Amygdala (tissue), 56 donors: ENCODE measurements at regions not wholly inside any gene's neighbourhood (a gene's known extent, or its start where the extent isn't known, plus 50 kb on each side); places are given as distances from the start of the nearest gene placed in this dataset.

ENCODE experiments used
- DNase-seq, 56 donors: peaks; one replicate each; lab custom pipeline; 2025; lab: John Stamatoyannopoulos, UW

GRCh38 chr11:91786097-91786496 is 438.5 kb upstream of the FAT3 start:
- no peak for DNase-seq

GRCh38 chr11:91783173-91783572 is 441.4 kb upstream of the FAT3 start:
- DNase-seq = no peak

DNA sequence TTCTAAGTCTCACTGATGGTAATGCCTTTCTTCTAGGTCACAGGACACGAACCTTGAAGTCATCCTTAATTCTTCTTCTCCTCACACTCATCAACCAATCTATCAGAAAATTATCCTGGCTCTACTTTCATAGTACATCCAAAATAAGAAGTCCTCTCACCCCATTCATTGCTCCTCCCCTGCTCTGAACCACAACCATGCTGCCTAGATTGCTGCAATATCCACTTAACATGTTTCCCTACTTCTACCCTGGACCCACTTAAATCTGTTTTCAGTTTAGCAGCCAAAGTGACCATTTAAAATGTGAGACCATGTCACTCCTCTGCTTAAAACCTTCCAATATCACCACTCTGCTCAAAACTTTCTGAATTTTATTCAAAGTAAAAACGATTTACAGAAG is 445.9 kb upstream of the FAT3 start:
- no peak for DNase-seq

GRCh38 chr11:91776655-91777054 is 448.0 kb upstream of the FAT3 start:
- peak in 30 of 56 donors; percentile 1 to 69 (median 32) for DNase-seq

GRCh38 chr11:91773090-91773489 is 451.5 kb upstream of the FAT3 start:
- DNase-seq = no peak

- DNase-seq = no peak
Measured at GRCh38 chr11:91771961-91772360, 452.7 kb upstream of the FAT3 start.

GRCh38 chr11:91768783-91769182 is 455.8 kb upstream of the FAT3 start:
- no peak for DNase-seq

DNA sequence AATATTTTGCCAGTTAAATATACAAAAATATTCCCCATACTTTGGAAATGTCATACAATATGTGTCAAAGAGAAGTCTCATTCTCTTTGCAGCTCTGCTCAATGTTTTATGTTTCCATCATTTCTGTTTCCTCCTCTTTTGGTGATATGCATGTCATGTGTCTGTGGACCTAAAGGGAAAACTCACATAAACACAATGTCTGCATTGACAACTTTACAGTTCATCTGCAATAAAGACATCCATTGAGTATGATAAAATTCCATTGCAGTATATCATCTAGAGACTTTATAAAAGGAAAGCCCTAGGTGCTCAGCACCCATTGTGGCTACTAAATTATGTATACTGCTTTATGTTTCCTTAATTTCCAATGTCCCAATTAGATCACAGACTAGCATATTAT is 461.3 kb upstream of the FAT3 start:
- DNase-seq = no peak

- no peak for DNase-seq
Measured at GRCh38 chr11:91761406-91762025, 463.1 kb upstream of the FAT3 start.

- no peak for DNase-seq
Measured at GRCh38 chr11:91756829-91757480, 467.7 kb upstream of the FAT3 start.

DNA sequence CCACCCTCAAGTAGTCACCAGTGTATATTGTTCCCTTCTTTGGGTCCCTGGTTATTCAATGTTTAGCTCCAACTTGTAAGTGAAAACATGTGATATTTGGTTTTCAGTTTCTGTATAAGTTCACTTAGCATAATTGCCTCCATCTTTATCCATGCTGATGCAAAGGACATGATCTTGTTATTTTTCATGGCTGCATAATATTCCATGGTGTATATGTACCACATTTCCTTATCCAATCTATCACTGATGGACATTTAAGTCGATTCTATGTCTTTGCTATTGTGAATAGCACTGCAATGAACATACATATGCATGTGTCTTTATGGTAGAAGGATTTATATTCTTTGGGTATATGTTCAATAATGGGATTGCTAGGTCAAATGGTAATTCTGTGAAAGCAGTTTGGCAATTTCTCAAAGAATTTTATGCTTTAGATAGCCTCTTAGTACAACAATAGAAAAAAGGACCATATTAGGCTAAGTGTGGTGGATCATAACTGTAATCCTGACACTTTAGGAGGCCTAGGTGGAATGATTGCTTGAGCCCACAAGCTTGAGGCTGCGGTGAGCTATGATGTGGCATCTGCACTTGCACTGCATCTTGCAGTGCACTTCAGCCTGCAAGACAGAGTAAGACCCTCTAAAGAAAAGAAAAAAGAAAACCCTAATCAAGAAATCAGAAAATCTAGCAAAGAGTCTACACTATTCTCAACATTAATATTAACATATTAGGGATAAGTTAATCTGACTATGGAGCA is 468.5 kb upstream of the FAT3 start:
- no peak for DNase-seq

- DNase-seq = no peak
Measured at GRCh38 chr11:91755526-91755925, 469.1 kb upstream of the FAT3 start.

DNA sequence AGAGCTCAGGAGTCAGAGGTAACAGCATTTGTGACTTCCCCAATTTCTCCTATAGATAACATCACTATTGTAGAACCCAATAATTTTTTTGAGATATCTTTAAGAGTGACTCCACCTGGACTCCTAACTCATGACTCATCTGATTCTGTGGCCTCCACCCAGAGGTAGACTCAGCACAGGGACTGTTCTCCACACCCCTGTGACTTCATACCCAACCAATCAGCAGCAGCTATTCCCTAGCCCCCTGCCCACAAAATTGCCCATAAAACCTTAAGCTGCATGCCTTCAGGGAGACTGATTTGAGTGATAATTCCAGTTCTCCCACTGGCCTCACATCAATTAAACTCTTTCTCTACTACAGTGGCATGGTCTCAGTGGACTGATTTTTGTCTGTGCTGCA is 475.4 kb upstream of the FAT3 start:
- no peak for DNase-seq

DNA sequence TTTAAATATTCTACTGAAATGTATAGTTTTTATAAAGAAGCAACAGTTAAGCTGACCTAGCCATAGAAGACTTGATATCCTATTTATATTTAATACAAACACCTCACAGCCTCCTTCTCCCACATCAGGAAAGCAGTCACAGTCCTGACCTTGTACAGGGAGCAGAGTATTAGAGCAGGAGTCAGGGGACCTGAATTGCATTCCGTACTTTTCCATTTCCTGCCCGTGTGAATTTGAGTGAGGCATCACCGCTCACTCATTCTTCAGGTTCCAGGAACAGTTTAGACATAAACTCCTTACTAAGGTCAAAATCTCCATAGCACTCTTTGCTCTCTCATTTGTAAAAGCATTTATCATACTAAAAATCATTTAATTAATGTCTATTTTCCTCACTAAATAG is 482.5 kb upstream of the FAT3 start:
- DNase-seq = no peak

DNA sequence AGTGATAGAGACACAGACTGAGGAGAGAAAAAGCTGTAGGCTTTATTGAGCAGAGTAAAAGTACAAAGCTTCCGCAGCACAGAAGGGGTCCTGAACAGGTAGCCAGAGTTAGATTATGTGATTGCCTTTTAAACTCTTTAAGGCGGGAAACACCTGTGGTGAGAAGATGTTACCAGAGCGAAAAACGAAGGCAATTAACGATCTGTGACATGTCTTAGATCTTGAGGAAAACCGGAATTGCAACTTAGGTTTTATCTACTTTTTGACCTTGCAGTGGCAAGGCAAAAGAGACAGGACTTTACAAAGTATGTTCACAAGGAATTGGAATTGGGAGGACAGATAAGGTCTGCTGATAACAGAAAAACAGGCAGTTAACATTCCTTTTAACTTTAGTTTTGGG is 493.6 kb upstream of the FAT3 start:
- DNase-seq = no peak

- no peak for DNase-seq
Measured at GRCh38 chr11:91730620-91731019, 494.0 kb upstream of the FAT3 start.

- DNase-seq = no peak
Measured at GRCh38 chr11:91730057-91730456, 494.6 kb upstream of the FAT3 start.

DNA sequence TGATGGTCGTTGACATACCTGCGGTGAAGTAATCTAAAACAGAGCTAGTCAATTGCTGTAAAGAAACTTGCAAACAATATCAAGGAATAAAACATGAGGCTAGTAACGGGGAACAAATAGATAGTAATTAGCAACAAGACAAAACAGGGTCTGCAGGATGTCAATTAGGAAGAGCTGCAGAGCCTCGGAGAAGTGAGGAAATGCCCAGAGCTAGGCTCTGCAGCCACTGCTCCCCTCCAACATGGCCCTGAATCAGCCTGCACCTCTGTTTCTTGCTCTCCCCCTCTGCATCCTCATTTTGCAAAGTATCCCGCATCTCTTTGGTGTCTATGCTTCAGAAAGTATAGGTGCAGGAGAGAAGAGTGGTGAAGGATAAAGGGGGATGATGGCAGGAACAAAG is 507.4 kb upstream of the FAT3 start:
- no peak for DNase-seq

- DNase-seq = no peak
Measured at GRCh38 chr11:91707652-91708482, 516.8 kb upstream of the FAT3 start.

- no peak for DNase-seq
Measured at GRCh38 chr11:91703042-91703441, 521.6 kb upstream of the FAT3 start.

GRCh38 chr11:91700854-91701253 is 523.8 kb upstream of the FAT3 start:
- DNase-seq = no peak
